ENCODE measurements at regions not wholly inside any gene's neighbourhood (a gene's known extent, or its start where the extent isn't known, plus 50 kb on each side); places are given as distances from the start of the nearest gene placed in this dataset.

- TF ChIP-seq, protein P1, sequence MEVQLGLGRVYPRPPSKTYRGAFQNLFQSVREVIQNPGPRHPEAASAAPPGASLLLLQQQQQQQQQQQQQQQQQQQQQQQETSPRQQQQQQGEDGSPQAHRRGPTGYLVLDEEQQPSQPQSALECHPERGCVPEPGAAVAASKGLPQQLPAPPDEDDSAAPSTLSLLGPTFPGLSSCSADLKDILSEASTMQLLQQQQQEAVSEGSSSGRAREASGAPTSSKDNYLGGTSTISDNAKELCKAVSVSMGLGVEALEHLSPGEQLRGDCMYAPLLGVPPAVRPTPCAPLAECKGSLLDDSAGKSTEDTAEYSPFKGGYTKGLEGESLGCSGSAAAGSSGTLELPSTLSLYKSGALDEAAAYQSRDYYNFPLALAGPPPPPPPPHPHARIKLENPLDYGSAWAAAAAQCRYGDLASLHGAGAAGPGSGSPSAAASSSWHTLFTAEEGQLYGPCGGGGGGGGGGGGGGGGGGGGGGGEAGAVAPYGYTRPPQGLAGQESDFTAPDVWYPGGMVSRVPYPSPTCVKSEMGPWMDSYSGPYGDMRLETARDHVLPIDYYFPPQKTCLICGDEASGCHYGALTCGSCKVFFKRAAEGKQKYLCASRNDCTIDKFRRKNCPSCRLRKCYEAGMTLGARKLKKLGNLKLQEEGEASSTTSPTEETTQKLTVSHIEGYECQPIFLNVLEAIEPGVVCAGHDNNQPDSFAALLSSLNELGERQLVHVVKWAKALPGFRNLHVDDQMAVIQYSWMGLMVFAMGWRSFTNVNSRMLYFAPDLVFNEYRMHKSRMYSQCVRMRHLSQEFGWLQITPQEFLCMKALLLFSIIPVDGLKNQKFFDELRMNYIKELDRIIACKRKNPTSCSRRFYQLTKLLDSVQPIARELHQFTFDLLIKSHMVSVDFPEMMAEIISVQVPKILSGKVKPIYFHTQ (CRISPR knock-in tag; IDR thresholded peaks at IDR 0.05), result no peak
Observed at GRCh38 chr11:133732109-133732674, 113.1 kb downstream of the SPATA19 start (continued).

DNA sequence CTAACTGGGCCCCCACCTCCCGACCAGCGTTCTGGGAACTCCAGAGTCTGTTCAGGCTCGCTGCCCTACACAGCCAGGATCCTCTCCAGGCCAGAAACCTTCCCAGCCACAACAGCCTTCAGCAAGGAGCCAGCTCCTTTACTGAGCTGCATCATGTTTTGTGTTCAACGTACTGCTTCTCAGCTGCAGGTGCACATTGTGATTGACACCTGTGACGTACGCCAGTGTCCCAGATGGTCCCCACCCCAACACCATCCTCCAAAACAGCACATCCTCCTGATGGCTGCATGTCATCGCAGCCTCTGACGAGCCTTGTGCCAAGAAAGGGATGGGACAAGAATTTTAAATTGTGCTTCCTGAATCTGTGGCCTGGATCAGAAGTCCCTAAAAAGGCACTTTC is 117.5 kb downstream of the SPATA19 start:
- ATAC-seq (no peak), DNase-seq (ENCODE audit: low spot score) (no peak)
- Mint-ChIP-seq H3K4me3 (no peak overlapping the region), H3K9me3 (peaks cover 4% of the 10 kb centered on the region), H3K4me1 (peaks cover 14% of the 10 kb centered on the region), H3K36me3 (no peaks in the 10 kb centered on the region), H3K27ac (no peak overlapping the region), H3K27me3 (ENCODE audit: low read depth) (no peaks in the 10 kb centered on the region; the same call in 1 of the 2 replicates)
- CTCF ChIA-PET, result interaction anchor here (0.8 kb wide), 1 partner anchor 94 kb away, joined by 3 read pairs; no protein-coding TSS in a partner anchor
- POLR2A ChIA-PET, result no interaction called here
- TF ChIP-seq FOXJ3 (CRISPR knock-in tag; IDR thresholded peaks at IDR 0.05; ENCODE audit: borderline replicate concordance) (no peak), STAT6 (CRISPR knock-in tag; conservative IDR thresholded peaks at IDR 0.05; ENCODE audit: low read depth) (no peak), KAT7 (CRISPR knock-in tag; IDR thresholded peaks at IDR 0.05; ENCODE audit: borderline replicate concordance) (no peak), NFATC4 (CRISPR knock-in tag; IDR thresholded peaks at IDR 0.05) (no peak), ETV6 (CRISPR knock-in tag; IDR thresholded peaks at IDR 0.05) (no peak), NFE2L1 (CRISPR knock-in tag; IDR thresholded peaks at IDR 0.05) (no peak), TEAD4 (CRISPR knock-in tag; IDR thresholded peaks at IDR 0.05) (no peak), RORB (CRISPR knock-in tag; IDR thresholded peaks at IDR 0.05) (no peak), NR1H2 (CRISPR knock-in tag; IDR thresholded peaks at IDR 0.05) (no peak), MYBL2 (CRISPR knock-in tag; IDR thresholded peaks at IDR 0.05) (no peak), CREM (CRISPR knock-in tag; IDR thresholded peaks at IDR 0.05) (no peak), SOX15 (CRISPR knock-in tag; IDR thresholded peaks at IDR 0.05) (no peak)
- TF ChIP-seq, protein P2, sequence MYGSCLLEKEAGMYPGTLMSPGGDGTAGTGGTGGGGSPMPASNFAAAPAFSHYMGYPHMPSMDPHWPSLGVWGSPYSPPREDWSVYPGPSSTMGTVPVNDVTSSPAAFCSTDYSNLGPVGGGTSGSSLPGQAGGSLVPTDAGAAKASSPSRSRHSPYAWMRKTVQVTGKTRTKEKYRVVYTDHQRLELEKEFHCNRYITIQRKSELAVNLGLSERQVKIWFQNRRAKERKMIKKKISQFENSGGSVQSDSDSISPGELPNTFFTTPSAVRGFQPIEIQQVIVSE (CRISPR knock-in tag; IDR thresholded peaks at IDR 0.05; ENCODE audit: borderline replicate concordance), result no peak
- TF ChIP-seq, protein P3, sequence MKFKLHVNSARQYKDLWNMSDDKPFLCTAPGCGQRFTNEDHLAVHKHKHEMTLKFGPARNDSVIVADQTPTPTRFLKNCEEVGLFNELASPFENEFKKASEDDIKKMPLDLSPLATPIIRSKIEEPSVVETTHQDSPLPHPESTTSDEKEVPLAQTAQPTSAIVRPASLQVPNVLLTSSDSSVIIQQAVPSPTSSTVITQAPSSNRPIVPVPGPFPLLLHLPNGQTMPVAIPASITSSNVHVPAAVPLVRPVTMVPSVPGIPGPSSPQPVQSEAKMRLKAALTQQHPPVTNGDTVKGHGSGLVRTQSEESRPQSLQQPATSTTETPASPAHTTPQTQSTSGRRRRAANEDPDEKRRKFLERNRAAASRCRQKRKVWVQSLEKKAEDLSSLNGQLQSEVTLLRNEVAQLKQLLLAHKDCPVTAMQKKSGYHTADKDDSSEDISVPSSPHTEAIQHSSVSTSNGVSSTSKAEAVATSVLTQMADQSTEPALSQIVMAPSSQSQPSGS (CRISPR knock-in tag; IDR thresholded peaks at IDR 0.05; ENCODE audit: borderline replicate concordance, low read depth), result no peak
- TF ChIP-seq, protein P4, sequence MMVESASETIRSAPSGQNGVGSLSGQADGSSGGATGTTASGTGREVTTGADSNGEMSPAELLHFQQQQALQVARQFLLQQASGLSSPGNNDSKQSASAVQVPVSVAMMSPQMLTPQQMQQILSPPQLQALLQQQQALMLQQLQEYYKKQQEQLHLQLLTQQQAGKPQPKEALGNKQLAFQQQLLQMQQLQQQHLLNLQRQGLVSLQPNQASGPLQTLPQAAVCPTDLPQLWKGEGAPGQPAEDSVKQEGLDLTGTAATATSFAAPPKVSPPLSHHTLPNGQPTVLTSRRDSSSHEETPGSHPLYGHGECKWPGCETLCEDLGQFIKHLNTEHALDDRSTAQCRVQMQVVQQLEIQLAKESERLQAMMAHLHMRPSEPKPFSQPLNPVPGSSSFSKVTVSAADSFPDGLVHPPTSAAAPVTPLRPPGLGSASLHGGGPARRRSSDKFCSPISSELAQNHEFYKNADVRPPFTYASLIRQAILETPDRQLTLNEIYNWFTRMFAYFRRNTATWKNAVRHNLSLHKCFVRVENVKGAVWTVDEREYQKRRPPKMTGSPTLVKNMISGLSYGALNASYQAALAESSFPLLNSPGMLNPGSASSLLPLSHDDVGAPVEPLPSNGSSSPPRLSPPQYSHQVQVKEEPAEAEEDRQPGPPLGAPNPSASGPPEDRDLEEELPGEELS (CRISPR knock-in tag; IDR thresholded peaks at IDR 0.05), result no peak
- TF ChIP-seq, protein P5, sequence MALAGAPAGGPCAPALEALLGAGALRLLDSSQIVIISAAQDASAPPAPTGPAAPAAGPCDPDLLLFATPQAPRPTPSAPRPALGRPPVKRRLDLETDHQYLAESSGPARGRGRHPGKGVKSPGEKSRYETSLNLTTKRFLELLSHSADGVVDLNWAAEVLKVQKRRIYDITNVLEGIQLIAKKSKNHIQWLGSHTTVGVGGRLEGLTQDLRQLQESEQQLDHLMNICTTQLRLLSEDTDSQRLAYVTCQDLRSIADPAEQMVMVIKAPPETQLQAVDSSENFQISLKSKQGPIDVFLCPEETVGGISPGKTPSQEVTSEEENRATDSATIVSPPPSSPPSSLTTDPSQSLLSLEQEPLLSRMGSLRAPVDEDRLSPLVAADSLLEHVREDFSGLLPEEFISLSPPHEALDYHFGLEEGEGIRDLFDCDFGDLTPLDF (CRISPR knock-in tag; IDR thresholded peaks at IDR 0.05), result no peak
- TF ChIP-seq, protein P6, sequence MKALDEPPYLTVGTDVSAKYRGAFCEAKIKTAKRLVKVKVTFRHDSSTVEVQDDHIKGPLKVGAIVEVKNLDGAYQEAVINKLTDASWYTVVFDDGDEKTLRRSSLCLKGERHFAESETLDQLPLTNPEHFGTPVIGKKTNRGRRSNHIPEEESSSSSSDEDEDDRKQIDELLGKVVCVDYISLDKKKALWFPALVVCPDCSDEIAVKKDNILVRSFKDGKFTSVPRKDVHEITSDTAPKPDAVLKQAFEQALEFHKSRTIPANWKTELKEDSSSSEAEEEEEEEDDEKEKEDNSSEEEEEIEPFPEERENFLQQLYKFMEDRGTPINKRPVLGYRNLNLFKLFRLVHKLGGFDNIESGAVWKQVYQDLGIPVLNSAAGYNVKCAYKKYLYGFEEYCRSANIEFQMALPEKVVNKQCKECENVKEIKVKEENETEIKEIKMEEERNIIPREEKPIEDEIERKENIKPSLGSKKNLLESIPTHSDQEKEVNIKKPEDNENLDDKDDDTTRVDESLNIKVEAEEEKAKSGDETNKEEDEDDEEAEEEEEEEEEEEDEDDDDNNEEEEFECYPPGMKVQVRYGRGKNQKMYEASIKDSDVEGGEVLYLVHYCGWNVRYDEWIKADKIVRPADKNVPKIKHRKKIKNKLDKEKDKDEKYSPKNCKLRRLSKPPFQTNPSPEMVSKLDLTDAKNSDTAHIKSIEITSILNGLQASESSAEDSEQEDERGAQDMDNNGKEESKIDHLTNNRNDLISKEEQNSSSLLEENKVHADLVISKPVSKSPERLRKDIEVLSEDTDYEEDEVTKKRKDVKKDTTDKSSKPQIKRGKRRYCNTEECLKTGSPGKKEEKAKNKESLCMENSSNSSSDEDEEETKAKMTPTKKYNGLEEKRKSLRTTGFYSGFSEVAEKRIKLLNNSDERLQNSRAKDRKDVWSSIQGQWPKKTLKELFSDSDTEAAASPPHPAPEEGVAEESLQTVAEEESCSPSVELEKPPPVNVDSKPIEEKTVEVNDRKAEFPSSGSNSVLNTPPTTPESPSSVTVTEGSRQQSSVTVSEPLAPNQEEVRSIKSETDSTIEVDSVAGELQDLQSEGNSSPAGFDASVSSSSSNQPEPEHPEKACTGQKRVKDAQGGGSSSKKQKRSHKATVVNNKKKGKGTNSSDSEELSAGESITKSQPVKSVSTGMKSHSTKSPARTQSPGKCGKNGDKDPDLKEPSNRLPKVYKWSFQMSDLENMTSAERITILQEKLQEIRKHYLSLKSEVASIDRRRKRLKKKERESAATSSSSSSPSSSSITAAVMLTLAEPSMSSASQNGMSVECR (CRISPR knock-in tag; IDR thresholded peaks at IDR 0.05; ENCODE audit: borderline replicate concordance), result no peak
